ENCODE measurements at regions not wholly inside any gene's neighbourhood (a gene's known extent, or its start where the extent isn't known, plus 50 kb on each side); places are given as distances from the start of the nearest gene placed in this dataset.

DNA sequence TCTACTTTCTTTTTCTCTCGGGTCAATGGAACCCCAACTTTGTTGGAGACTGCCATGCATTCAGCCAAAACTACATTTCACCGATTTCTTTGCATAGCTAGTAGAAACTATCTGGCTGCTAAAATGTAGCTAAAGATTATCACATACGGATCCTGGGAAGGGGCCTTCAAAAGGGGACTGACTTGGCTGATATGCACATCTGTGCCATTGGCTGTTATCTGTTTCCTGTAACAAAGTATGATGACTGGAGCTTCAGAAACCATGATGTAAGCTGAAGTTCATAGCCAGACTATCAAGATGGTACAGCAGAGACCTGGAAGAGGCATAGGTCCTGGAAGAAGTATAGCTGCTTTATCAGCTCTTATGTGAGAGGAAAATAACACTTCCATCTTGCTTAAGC is 179.1 kb downstream of the NSUN3 start:
- Histone ChIP-seq H3K27me3 (ENCODE audit: control insufficient read depth in 2 of 2, insufficient read depth in 2 of 2, low read length in 2 of 2) (no peaks in the 10 kb centered on the region), H2AFZ (ENCODE audit: low read depth, low read length) (no peak overlapping the region), H3K9me1 (ENCODE audit: control insufficient read depth, insufficient read depth, low read length) (no peaks in the 10 kb centered on the region), H4K20me1 (replicated peaks; ENCODE audit: control insufficient read depth, insufficient read depth, low read length) (no peaks in the 10 kb centered on the region), H3K9me3 (replicated peaks; ENCODE audit: control insufficient read depth, insufficient read depth, low read depth, low read length) (no peaks in the 10 kb centered on the region), H3K36me3 (ENCODE audit: control insufficient read depth, insufficient read depth, low read length) (no peaks in the 10 kb centered on the region), H3K79me2 (ENCODE audit: control insufficient read depth, insufficient read depth, low read length) (no peaks in the 10 kb centered on the region), H3K4me1 (replicated peaks in 1 of 2; ENCODE audit: control insufficient read depth in 2 of 2, insufficient read depth in 2 of 2, low read length in 2 of 2) (no peaks in the 10 kb centered on the region), H3K4me2 (ENCODE audit: insufficient read depth, low read length) (no peak overlapping the region), H3K4me3 (no peak overlapping the region), H3K9ac (ENCODE audit: insufficient read depth in 1 of 2, low read depth in 2 of 2, low read length in 2 of 2) (no peak overlapping the region), H3K27ac (ENCODE audit: extremely low read depth, low read depth, low read length) (no peak overlapping the region)
- in situ Hi-C loops (cut with MboI), result no loop called here
- BruUV-seq (replicated peaks), result no TSS peak
- ATAC-seq (no peak), DNase-seq (ENCODE audit: extremely low read depth in 1 of 4, low spot score in 3 of 4) (no peak), FAIRE-seq (no peak)
- TF ChIP-seq MBD2 (IDR thresholded peaks at IDR 0.05; ENCODE audit: borderline replicate concordance, low read depth) (no peak), ZNF316 (IDR thresholded peaks at IDR 0.05) (no peak), NFXL1 (CRISPR knock-in tag; IDR thresholded peaks at IDR 0.05) (no peak), RUNX1 (IDR thresholded peaks at IDR 0.05; ENCODE audit: low read depth) (no peak), ZNF324 (CRISPR knock-in tag; IDR thresholded peaks at IDR 0.05) (no peak), NR2C2 (CRISPR knock-in tag; IDR thresholded peaks at IDR 0.05) (no peak), NR2C2 (tag; IDR thresholded peaks at IDR 0.05) (no peak), PML (IDR thresholded peaks at IDR 0.05; ENCODE audit: low read length) (no peak), ZNF830 (CRISPR knock-in tag; IDR thresholded peaks at IDR 0.05) (no peak), ZNF232 (CRISPR knock-in tag; IDR thresholded peaks at IDR 0.05) (no peak), SMARCE1 (IDR thresholded peaks at IDR 0.05) (no peak), KLF6 (CRISPR knock-in tag; IDR thresholded peaks at IDR 0.05; ENCODE audit: borderline replicate concordance) (no peak), NEUROD1 (IDR thresholded peaks at IDR 0.05; ENCODE audit: borderline replicate concordance, low read depth, low read length, partially characterized antibody) (no peak), ZNF184 (CRISPR knock-in tag; IDR thresholded peaks at IDR 0.05) (no peak), KDM1A (IDR thresholded peaks at IDR 0.05) (no peak), ZSCAN32 (CRISPR knock-in tag; IDR thresholded peaks at IDR 0.05) (no peak)
- TF ChIP-seq, protein P1, sequence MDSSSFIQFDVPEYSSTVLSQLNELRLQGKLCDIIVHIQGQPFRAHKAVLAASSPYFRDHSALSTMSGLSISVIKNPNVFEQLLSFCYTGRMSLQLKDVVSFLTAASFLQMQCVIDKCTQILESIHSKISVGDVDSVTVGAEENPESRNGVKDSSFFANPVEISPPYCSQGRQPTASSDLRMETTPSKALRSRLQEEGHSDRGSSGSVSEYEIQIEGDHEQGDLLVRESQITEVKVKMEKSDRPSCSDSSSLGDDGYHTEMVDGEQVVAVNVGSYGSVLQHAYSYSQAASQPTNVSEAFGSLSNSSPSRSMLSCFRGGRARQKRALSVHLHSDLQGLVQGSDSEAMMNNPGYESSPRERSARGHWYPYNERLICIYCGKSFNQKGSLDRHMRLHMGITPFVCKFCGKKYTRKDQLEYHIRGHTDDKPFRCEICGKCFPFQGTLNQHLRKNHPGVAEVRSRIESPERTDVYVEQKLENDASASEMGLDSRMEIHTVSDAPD (CRISPR knock-in tag; IDR thresholded peaks at IDR 0.05), result no peak
- TF ChIP-seq, protein P2, sequence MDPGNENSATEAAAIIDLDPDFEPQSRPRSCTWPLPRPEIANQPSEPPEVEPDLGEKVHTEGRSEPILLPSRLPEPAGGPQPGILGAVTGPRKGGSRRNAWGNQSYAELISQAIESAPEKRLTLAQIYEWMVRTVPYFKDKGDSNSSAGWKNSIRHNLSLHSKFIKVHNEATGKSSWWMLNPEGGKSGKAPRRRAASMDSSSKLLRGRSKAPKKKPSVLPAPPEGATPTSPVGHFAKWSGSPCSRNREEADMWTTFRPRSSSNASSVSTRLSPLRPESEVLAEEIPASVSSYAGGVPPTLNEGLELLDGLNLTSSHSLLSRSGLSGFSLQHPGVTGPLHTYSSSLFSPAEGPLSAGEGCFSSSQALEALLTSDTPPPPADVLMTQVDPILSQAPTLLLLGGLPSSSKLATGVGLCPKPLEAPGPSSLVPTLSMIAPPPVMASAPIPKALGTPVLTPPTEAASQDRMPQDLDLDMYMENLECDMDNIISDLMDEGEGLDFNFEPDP (CRISPR knock-in tag; IDR thresholded peaks at IDR 0.05), result no peak
- TF ChIP-seq, protein P3, sequence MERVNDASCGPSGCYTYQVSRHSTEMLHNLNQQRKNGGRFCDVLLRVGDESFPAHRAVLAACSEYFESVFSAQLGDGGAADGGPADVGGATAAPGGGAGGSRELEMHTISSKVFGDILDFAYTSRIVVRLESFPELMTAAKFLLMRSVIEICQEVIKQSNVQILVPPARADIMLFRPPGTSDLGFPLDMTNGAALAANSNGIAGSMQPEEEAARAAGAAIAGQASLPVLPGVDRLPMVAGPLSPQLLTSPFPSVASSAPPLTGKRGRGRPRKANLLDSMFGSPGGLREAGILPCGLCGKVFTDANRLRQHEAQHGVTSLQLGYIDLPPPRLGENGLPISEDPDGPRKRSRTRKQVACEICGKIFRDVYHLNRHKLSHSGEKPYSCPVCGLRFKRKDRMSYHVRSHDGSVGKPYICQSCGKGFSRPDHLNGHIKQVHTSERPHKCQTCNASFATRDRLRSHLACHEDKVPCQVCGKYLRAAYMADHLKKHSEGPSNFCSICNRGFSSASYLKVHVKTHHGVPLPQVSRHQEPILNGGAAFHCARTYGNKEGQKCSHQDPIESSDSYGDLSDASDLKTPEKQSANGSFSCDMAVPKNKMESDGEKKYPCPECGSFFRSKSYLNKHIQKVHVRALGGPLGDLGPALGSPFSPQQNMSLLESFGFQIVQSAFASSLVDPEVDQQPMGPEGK (CRISPR knock-in tag; IDR thresholded peaks at IDR 0.05; ENCODE audit: borderline replicate concordance), result no peak
- ChIA-PET CTCF (ENCODE audit: low intra/inter-chr PET ratio) (no interaction called here), POLR2A (interaction anchor here (0.7 kb wide), 1 partner anchor 22 kb away, joined by 4 read pairs; no protein-coding TSS in a partner anchor)
- 0% methylated on average over 3 of the region's 3 CpGs for WGBS (ENCODE audit: insufficient coverage, low coverage, missing lambda C conversion rate)
- intact Hi-C loops (cut with micrococcal nuclease), result no loop called here

Data from K562 (cell line).